IMR-90 (cell line): ENCODE measurements at regions not wholly inside any gene's neighbourhood (a gene's known extent, or its start where the extent isn't known, plus 50 kb on each side); places are given as distances from the start of the nearest gene placed in this dataset.

Experiments
- ATAC-seq: fragments of 200-7000 bp; cut with Tn5 transposase; 2 replicates; pipeline ENCODE4 v1.9.1; 2020; ENCODE audit warnings: low read depth, mild to moderate bottlenecking, moderate library complexity
- BruUV-seq: library from RNA; stranded (reverse); fragments of 400-500 nt; replicated peaks from 2 replicates; lab custom pipeline; 2021; lab: Mats Ljungman, UMichigan
- CTCF ChIA-PET: fragments of 300-600 bp; formaldehyde crosslinking; extraction: SDS; loops from one replicate; lab custom pipeline; 2021; ENCODE audit warnings: antibody characterized with exemption; lab: Yijun Ruan, JAX
- POLR2A ChIA-PET: fragments of 300-600 bp; sonication (Branson Sonifier 250); formaldehyde crosslinking; loops from one replicate; lab custom pipeline; 2022; ENCODE audit warnings: antibody characterized with exemption; ENCODE audit not compliant: unreplicated experiment; lab: Charles Lee
- DNase-seq: peaks from one replicate; pipeline ENCODE4 v3.0.0; 2013
- H2AFZ ChIP-seq: replicated peaks from 2 replicates; pipeline ENCODE3; 2013; ENCODE audit warnings: low read length, mild to moderate bottlenecking; ENCODE audit not compliant: poor library complexity
- H2AK5ac ChIP-seq: 2 replicates; pipeline ENCODE4 v1.6.1; 2013; ENCODE audit warnings: low read depth, low read length, inconsistent platforms
- H2AK9ac ChIP-seq: replicated peaks from 2 replicates; pipeline ENCODE3; 2013; ENCODE audit warnings: mild to moderate bottlenecking, low read depth, low read length, moderate library complexity; ENCODE audit not compliant: poor library complexity
- H2BK120ac ChIP-seq: 2 replicates; pipeline ENCODE4 v1.6.1; 2013; ENCODE audit warnings: low read depth, low read length, inconsistent platforms
- H2BK15ac ChIP-seq: 3 replicates; pipeline ENCODE4 v1.6.1; 2013; ENCODE audit warnings: low read depth, low read length, inconsistent platforms
- H2BK20ac ChIP-seq: 2 replicates; pipeline ENCODE4 v1.6.1; 2013; ENCODE audit warnings: low read depth, mild to moderate bottlenecking, inconsistent platforms, low read length, moderate library complexity
- H2BK5ac ChIP-seq: 2 replicates; pipeline ENCODE4 v1.6.1; 2013; ENCODE audit warnings: mild to moderate bottlenecking, low read depth, low read length, inconsistent platforms; ENCODE audit not compliant: poor library complexity, severe bottlenecking
- H3K14ac ChIP-seq: replicated peaks from 2 replicates; pipeline ENCODE4 v1.6.1; 2013; ENCODE audit warnings: low read depth, low read length, inconsistent platforms
- H3K18ac ChIP-seq: 2 replicates; pipeline ENCODE4 v1.6.1; 2013; ENCODE audit warnings: low read depth, low read length, control low read depth
- H3K23ac ChIP-seq: 2 replicates; pipeline ENCODE4 v1.6.1; 2013; ENCODE audit warnings: low read depth, low read length, inconsistent platforms
- H3K27ac ChIP-seq: 2 replicates; pipeline ENCODE4 v1.5.1; 2013; ENCODE audit warnings: mild to moderate bottlenecking, control low read depth, low read length; ENCODE audit not compliant: insufficient read depth
- H3K27me3 ChIP-seq: 2 replicates; pipeline ENCODE4 v1.6.1; 2013; ENCODE audit warnings: low read length; ENCODE audit not compliant: control insufficient read depth, insufficient read depth
- H3K36me3 ChIP-seq: 2 replicates; pipeline ENCODE4 v1.6.1; 2013; ENCODE audit warnings: low read length, mixed read lengths; ENCODE audit not compliant: control insufficient read depth, insufficient read depth
- H3K4ac ChIP-seq: 2 replicates; pipeline ENCODE4 v1.6.1; 2013; ENCODE audit warnings: low read depth, low read length, inconsistent platforms
- H3K4me1 ChIP-seq: 2 replicates; pipeline ENCODE4 v1.6.1; 2013; ENCODE audit warnings: low read length, mixed read lengths; ENCODE audit not compliant: control insufficient read depth, insufficient read depth
- H3K4me2 ChIP-seq: 2 replicates; pipeline ENCODE4 v1.6.1; 2013; ENCODE audit warnings: low read depth, mild to moderate bottlenecking, control low read depth, low read length, moderate library complexity
- H3K4me3 ChIP-seq: 2 replicates; pipeline ENCODE4 v1.5.1; 2013; ENCODE audit warnings: low read depth, mild to moderate bottlenecking, control low read depth, low read length, moderate library complexity; ENCODE audit not compliant: insufficient read depth
- H3K56ac ChIP-seq: 2 replicates; pipeline ENCODE4 v1.6.1; 2013; ENCODE audit warnings: low read length, inconsistent platforms; ENCODE audit not compliant: insufficient read depth; ENCODE audit errors: extremely low read depth
- H3K79me1 ChIP-seq, 2 experiments: 2 replicates each; pipeline ENCODE4 v1.6.1; 2013; ENCODE audit warnings: low read length in 2 of 2, inconsistent platforms in 1 of 2, low read depth in 1 of 2
- H3K9ac ChIP-seq: 2 replicates; pipeline ENCODE4 v1.6.1; 2013; ENCODE audit warnings: low read depth, low read length, control low read depth
- H3K9me1 ChIP-seq: 2 replicates; pipeline ENCODE4 v1.6.1; 2013; ENCODE audit warnings: low read length, inconsistent platforms; ENCODE audit not compliant: insufficient read depth
- H3K9me3 ChIP-seq: 2 replicates; pipeline ENCODE4 v1.6.1; 2013; ENCODE audit warnings: low read length; ENCODE audit not compliant: control insufficient read depth, insufficient read depth
- H4K20me1 ChIP-seq: 2 replicates; pipeline ENCODE4 v1.6.1; 2013; ENCODE audit warnings: low read length, inconsistent platforms; ENCODE audit not compliant: insufficient read depth
- H4K5ac ChIP-seq: 2 replicates; pipeline ENCODE4 v1.6.1; 2013; ENCODE audit warnings: mild to moderate bottlenecking, low read depth, low read length, control low read depth
- H4K8ac ChIP-seq, 2 experiments: 2 replicates each; pipeline ENCODE4 v1.6.1; 2013; ENCODE audit warnings: low read depth in 2 of 2, low read length in 2 of 2, control low read depth in 1 of 2, inconsistent platforms in 1 of 2
- H4K91ac ChIP-seq: 2 replicates; pipeline ENCODE4 v1.6.1; 2013; ENCODE audit warnings: low read depth, low read length, inconsistent platforms; ENCODE audit not compliant: insufficient read depth
- BHLHE40 ChIP-seq: fragments of 150-350 bp; IDR thresholded peaks from 2 replicates; pipeline ENCODE4 v1.6.1; 2016; ENCODE audit warnings: mild to moderate bottlenecking, low read depth, low read length
- CEBPB ChIP-seq: IDR thresholded peaks from 2 replicates; pipeline ENCODE4 v1.6.1; 2012; ENCODE audit warnings: low read depth, low read length, improper control_type of control experiment
- CHD1 ChIP-seq: IDR thresholded peaks from 2 replicates; pipeline ENCODE4 v1.6.1; 2012; ENCODE audit warnings: low read depth, low read length, improper control_type of control experiment
- ELK1 ChIP-seq: fragments of 150-350 bp; IDR thresholded peaks from 2 replicates; pipeline ENCODE4 v1.6.1; 2016; ENCODE audit warnings: low read depth, mild to moderate bottlenecking, low read length, moderate library complexity, borderline replicate concordance
- FOS ChIP-seq: fragments of 150-350 bp; IDR thresholded peaks from 2 replicates; pipeline ENCODE4 v1.6.1; 2016; ENCODE audit warnings: low read depth, low read length
- MAFK ChIP-seq: IDR thresholded peaks from 2 replicates; pipeline ENCODE4 v1.6.1; 2012; ENCODE audit warnings: low read depth, low read length, improper control_type of control experiment
- MAZ ChIP-seq: IDR thresholded peaks from 2 replicates; pipeline ENCODE4 v1.6.1; 2012; ENCODE audit warnings: low read depth, mild to moderate bottlenecking, low read length, improper control_type of control experiment, moderate library complexity, borderline replicate concordance
- NFE2L2 ChIP-seq: fragments of 150-350 bp; IDR thresholded peaks from 2 replicates; pipeline ENCODE4 v1.6.1; 2016; ENCODE audit warnings: low read depth, mild to moderate bottlenecking, low read length
- POLR2A ChIP-seq: IDR thresholded peaks from 2 replicates; pipeline ENCODE4 v1.6.1; 2012; ENCODE audit warnings: mild to moderate bottlenecking, low read depth, low read length
- RAD21 ChIP-seq: IDR thresholded peaks from 2 replicates; pipeline ENCODE4 v1.6.1; 2012; ENCODE audit warnings: low read length, improper control_type of control experiment
- RCOR1 ChIP-seq: IDR thresholded peaks from 2 replicates; pipeline ENCODE4 v1.6.1; 2012; ENCODE audit warnings: mild to moderate bottlenecking, low read length, improper control_type of control experiment; ENCODE audit not compliant: insufficient replicate concordance
- RFX5 ChIP-seq: IDR thresholded peaks from 2 replicates; pipeline ENCODE4 v1.8.0; 2012; ENCODE audit warnings: low read depth, mild to moderate bottlenecking, low read length, moderate library complexity
- SMC3 ChIP-seq: fragments of 150-350 bp; IDR thresholded peaks from 2 replicates; pipeline ENCODE4 v1.6.1; 2016; ENCODE audit warnings: low read depth, mild to moderate bottlenecking, antibody characterized with exemption, low read length, moderate library complexity
- USF2 ChIP-seq: fragments of 150-350 bp; IDR thresholded peaks from 2 replicates; pipeline ENCODE4 v1.6.1; 2017; ENCODE audit warnings: mild to moderate bottlenecking, antibody characterized with exemption, low read length, low read depth
- WGBS, 2 experiments: methylation state at CpG; one replicate each; pipeline versions ENCODE4 v1.1.5 to v1.1.7; 2013; ENCODE audit warnings: missing lambda C conversion rate in 2 of 2; ENCODE audit not compliant: insufficient read length in 1 of 2; ENCODE audit errors: extremely low coverage in 2 of 2; 5-methylcytosine and 5-hydroxymethylcytosine counted together
- dilution Hi-C: fragments of 300-500 bp; cut with HindIII; formaldehyde crosslinking; loops from one replicate; pipeline ENCODE4 v1.14.3; 2018; ENCODE audit warnings: low sequenced_read_pairs; ENCODE audit not compliant: unreplicated experiment
- in situ Hi-C: fragments of 300-500 bp; cut with MboI; formaldehyde crosslinking; loops from 3 replicates; pipeline ENCODE4 v1.14.3; 2019; ENCODE audit warnings: low sequenced_read_pairs, inconsistent platforms, mixed read lengths
- intact Hi-C: fragments of 100-400 bp; cut with micrococcal nuclease; formaldehyde crosslinking; loops from 2 replicates; pipeline ENCODE4 v1.10.0; 2022
- TF ChIP-seq, protein P1 (sequence below): conservative IDR thresholded peaks from 2 replicates; pipeline ENCODE4 v1.5.1; 2012; ENCODE audit warnings: mild to moderate bottlenecking, low read depth, low read length, improper control_type of control experiment

- H3K4me1 ChIP-seq, result no peaks in the 10 kb centered on the region
- no peak overlapping the region for H3K4me2 ChIP-seq
- H4K20me1 ChIP-seq, result no peaks in the 10 kb centered on the region
- H3K4ac ChIP-seq, result no peak overlapping the region
- H3K14ac ChIP-seq, result no peak overlapping the region
- dilution Hi-C loops (no loop called here), in situ Hi-C loops (no loop called here), intact Hi-C loops (no loop called here)
- no peaks in the 10 kb centered on the region for H3K79me1 ChIP-seq
- no peaks in the 10 kb centered on the region for H3K9me3 ChIP-seq
- no peak overlapping the region for H2BK15ac ChIP-seq
- ChIA-PET POLR2A (no interaction called here), CTCF (interaction anchor here (0.6 kb wide), 1 partner anchor 171 kb away, joined by 6 read pairs; the partner anchor contains the start of gene DGKZ)
- TF ChIP-seq SMC3 (no peak), RAD21 (no peak), ELK1 (no peak), USF2 (no peak), CHD1 (no peak), NFE2L2 (no peak), RFX5 (no peak), CEBPB (no peak), MAZ (no peak), MAFK (no peak), POLR2A (no peak), FOS (no peak), BHLHE40 (no peak), RCOR1 (no peak)
- TF ChIP-seq, protein P1, sequence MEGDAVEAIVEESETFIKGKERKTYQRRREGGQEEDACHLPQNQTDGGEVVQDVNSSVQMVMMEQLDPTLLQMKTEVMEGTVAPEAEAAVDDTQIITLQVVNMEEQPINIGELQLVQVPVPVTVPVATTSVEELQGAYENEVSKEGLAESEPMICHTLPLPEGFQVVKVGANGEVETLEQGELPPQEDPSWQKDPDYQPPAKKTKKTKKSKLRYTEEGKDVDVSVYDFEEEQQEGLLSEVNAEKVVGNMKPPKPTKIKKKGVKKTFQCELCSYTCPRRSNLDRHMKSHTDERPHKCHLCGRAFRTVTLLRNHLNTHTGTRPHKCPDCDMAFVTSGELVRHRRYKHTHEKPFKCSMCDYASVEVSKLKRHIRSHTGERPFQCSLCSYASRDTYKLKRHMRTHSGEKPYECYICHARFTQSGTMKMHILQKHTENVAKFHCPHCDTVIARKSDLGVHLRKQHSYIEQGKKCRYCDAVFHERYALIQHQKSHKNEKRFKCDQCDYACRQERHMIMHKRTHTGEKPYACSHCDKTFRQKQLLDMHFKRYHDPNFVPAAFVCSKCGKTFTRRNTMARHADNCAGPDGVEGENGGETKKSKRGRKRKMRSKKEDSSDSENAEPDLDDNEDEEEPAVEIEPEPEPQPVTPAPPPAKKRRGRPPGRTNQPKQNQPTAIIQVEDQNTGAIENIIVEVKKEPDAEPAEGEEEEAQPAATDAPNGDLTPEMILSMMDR, result no peak
- no peak overlapping the region for H3K23ac ChIP-seq
- H2AK5ac ChIP-seq, result no peak overlapping the region
- no peak overlapping the region for H2BK5ac ChIP-seq
- H3K36me3 ChIP-seq, result no peaks in the 10 kb centered on the region
- H3K9ac ChIP-seq, result no peak overlapping the region
- 92% methylated on average over 2 of the region's 4 CpGs; no CpG with 5 or more reads in 1 of the 2 experiments for WGBS, 2 experiments
- H3K4me3 ChIP-seq, result no peak overlapping the region
- no TSS peak for BruUV-seq
- DNase-seq, result no peak
- no peak overlapping the region for H2BK120ac ChIP-seq
- H2AK9ac ChIP-seq, result no peak overlapping the region
- no peak overlapping the region for H3K56ac ChIP-seq
- ATAC-seq, result no peak
- no peak overlapping the region for H4K5ac ChIP-seq
- H3K27ac ChIP-seq, result no peak overlapping the region
- H2BK20ac ChIP-seq, result no peak overlapping the region
- H2AFZ ChIP-seq, result no peak overlapping the region
- no peak overlapping the region for H3K18ac ChIP-seq
- H4K8ac ChIP-seq, result no peak overlapping the region
- no peaks in the 10 kb centered on the region for H3K9me1 ChIP-seq
- H4K91ac ChIP-seq, result no peak overlapping the region
- H3K27me3 ChIP-seq, result peaks cover 40% of the 10 kb centered on the region
These were observed 55.2 kb upstream of the PHF21A start for GRCh38 chr11:46176421-46176820.
